ENCODE measurements at regions not wholly inside any gene's neighbourhood (a gene's known extent, or its start where the extent isn't known, plus 50 kb on each side); places are given as distances from the start of the nearest gene placed in this dataset.

- no peaks in the 10 kb centered on the region for H3K4me1 ChIP-seq (ENCODE audit: insufficient read depth, low read length, severe bottlenecking)
- H2AFZ ChIP-seq (ENCODE audit: low read length): no peak overlapping the region
- no peak overlapping the region for H3K27ac ChIP-seq (ENCODE audit: low read depth, low read length, poor library complexity, severe bottlenecking)
- TF ChIP-seq EZH2 (IDR thresholded peaks at IDR 0.05; ENCODE audit: borderline replicate concordance, low read length): no peak
- TF ChIP-seq, protein P1, sequence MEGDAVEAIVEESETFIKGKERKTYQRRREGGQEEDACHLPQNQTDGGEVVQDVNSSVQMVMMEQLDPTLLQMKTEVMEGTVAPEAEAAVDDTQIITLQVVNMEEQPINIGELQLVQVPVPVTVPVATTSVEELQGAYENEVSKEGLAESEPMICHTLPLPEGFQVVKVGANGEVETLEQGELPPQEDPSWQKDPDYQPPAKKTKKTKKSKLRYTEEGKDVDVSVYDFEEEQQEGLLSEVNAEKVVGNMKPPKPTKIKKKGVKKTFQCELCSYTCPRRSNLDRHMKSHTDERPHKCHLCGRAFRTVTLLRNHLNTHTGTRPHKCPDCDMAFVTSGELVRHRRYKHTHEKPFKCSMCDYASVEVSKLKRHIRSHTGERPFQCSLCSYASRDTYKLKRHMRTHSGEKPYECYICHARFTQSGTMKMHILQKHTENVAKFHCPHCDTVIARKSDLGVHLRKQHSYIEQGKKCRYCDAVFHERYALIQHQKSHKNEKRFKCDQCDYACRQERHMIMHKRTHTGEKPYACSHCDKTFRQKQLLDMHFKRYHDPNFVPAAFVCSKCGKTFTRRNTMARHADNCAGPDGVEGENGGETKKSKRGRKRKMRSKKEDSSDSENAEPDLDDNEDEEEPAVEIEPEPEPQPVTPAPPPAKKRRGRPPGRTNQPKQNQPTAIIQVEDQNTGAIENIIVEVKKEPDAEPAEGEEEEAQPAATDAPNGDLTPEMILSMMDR (IDR thresholded peaks at IDR 0.05; ENCODE audit: low read length): no peak
- H3K36me3 ChIP-seq (ENCODE audit: insufficient read depth, low read length): no peaks in the 10 kb centered on the region
- no peak overlapping the region for H3K4me2 ChIP-seq (ENCODE audit: low read length)
- H3K9me2 ChIP-seq (ENCODE audit: low read depth, low read length): no peaks in the 10 kb centered on the region
- H3K9me3 ChIP-seq (ENCODE audit: low read length): no peaks in the 10 kb centered on the region
- H3F3A ChIP-seq (ENCODE audit: insufficient read depth, low read length): no peaks in the 10 kb centered on the region
- H3K9ac ChIP-seq (ENCODE audit: low read length): no peak overlapping the region
- no peaks in the 10 kb centered on the region for H3K79me2 ChIP-seq (ENCODE audit: insufficient read depth, low read length)
- H4K20me1 ChIP-seq (ENCODE audit: insufficient read depth, low read length): no peaks in the 10 kb centered on the region
- no peak overlapping the region for H3K4me3 ChIP-seq (ENCODE audit: low read depth, low read length, poor library complexity, severe bottlenecking)
- no peaks in the 10 kb centered on the region; the same call in 1 of the 2 replicates for H3K27me3 ChIP-seq (ENCODE audit: insufficient read depth, low read length)
These were observed 122.9 kb upstream of the ZMIZ1 start for GRCh38 chr10:78945838-78946237.

GRCh38 chr10:78947226-78947625 lies 121.5 kb upstream of the ZMIZ1 start:
- Histone ChIP-seq H3K9me2 (ENCODE audit: low read depth, low read length) (no peaks in the 10 kb centered on the region), H3K4me1 (ENCODE audit: insufficient read depth, low read length, severe bottlenecking) (no peaks in the 10 kb centered on the region), H3K4me2 (ENCODE audit: low read length) (no peak overlapping the region), H3K79me2 (ENCODE audit: insufficient read depth, low read length) (no peaks in the 10 kb centered on the region), H4K20me1 (ENCODE audit: insufficient read depth, low read length) (no peaks in the 10 kb centered on the region), H3K4me3 (ENCODE audit: low read depth, low read length, poor library complexity, severe bottlenecking) (no peak overlapping the region), H3K27ac (ENCODE audit: low read depth, low read length, poor library complexity, severe bottlenecking) (no peak overlapping the region), H3K9ac (ENCODE audit: low read length) (no peak overlapping the region), H3K36me3 (ENCODE audit: insufficient read depth, low read length) (no peaks in the 10 kb centered on the region), H3K9me3 (ENCODE audit: low read length) (no peaks in the 10 kb centered on the region), H3K27me3 (ENCODE audit: insufficient read depth, low read length) (no peaks in the 10 kb centered on the region), H2AFZ (ENCODE audit: low read length) (no peak overlapping the region), H3F3A (ENCODE audit: insufficient read depth, low read length) (no peaks in the 10 kb centered on the region)
- no peak for TF ChIP-seq EZH2 (IDR thresholded peaks at IDR 0.05; ENCODE audit: borderline replicate concordance, low read length)
- TF ChIP-seq, protein P1 (IDR thresholded peaks at IDR 0.05; ENCODE audit: low read length): no peak

DNA sequence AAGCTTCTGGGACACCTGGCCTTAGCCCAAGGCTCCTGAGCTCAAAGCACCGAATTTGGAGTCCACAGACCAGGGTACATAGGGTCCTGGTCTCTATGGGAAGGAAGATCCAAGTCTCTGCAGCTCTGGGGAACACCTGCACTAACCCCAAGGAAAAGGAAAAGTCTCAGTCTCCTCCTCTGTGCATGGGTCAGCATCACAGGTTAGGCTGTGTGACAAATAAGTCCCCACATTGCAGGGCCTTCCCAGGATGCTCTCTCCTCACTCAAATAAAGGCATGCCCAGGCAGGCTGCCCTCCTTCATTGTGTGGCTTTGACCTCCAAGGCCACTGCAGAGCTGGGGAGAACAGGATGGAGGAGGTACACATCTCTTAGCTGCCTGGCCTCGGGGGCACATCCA lies 121.0 kb upstream of the ZMIZ1 start:
- no peak overlapping the region for H2AFZ ChIP-seq (ENCODE audit: low read length)
- no peak overlapping the region for H3K27ac ChIP-seq (ENCODE audit: low read depth, low read length, poor library complexity, severe bottlenecking)
- TF ChIP-seq, protein P1 (IDR thresholded peaks at IDR 0.05; ENCODE audit: low read length): no peak
- TF ChIP-seq EZH2 (IDR thresholded peaks at IDR 0.05; ENCODE audit: borderline replicate concordance, low read length): no peak
- no peak overlapping the region for H3K4me3 ChIP-seq (ENCODE audit: low read depth, low read length, poor library complexity, severe bottlenecking)
- no peaks in the 10 kb centered on the region for H4K20me1 ChIP-seq (ENCODE audit: insufficient read depth, low read length)
- H3K9ac ChIP-seq (ENCODE audit: low read length): no peak overlapping the region
- no peaks in the 10 kb centered on the region for H3K27me3 ChIP-seq (ENCODE audit: insufficient read depth, low read length)
- no peaks in the 10 kb centered on the region for H3K4me1 ChIP-seq (ENCODE audit: insufficient read depth, low read length, severe bottlenecking)
- H3K9me3 ChIP-seq (ENCODE audit: low read length): no peaks in the 10 kb centered on the region
- H3K4me2 ChIP-seq (ENCODE audit: low read length): no peak overlapping the region
- no peaks in the 10 kb centered on the region for H3K9me2 ChIP-seq (ENCODE audit: low read depth, low read length)
- no peaks in the 10 kb centered on the region for H3F3A ChIP-seq (ENCODE audit: insufficient read depth, low read length)
- no peaks in the 10 kb centered on the region for H3K79me2 ChIP-seq (ENCODE audit: insufficient read depth, low read length)
- no peaks in the 10 kb centered on the region for H3K36me3 ChIP-seq (ENCODE audit: insufficient read depth, low read length)
